NT2/D1 (cell line): ENCODE measurements at regions not wholly inside any gene's neighbourhood (a gene's known extent, or its start where the extent isn't known, plus 50 kb on each side); places are given as distances from the start of the nearest gene placed in this dataset.

Experiments used
- DNase-seq: peaks from one replicate; pipeline ENCODE4 v3.0.0-alpha.2; 2011; ENCODE audit warnings: low read depth, low spot score
- H3K27me3 ChIP-seq: 2 replicates; pipeline ENCODE4 v1.6.0; 2011; ENCODE audit warnings: mild to moderate bottlenecking; ENCODE audit not compliant: insufficient read length, insufficient read depth
- H3K36me3 ChIP-seq: 2 replicates; pipeline ENCODE4 v1.6.1; 2011; ENCODE audit warnings: mild to moderate bottlenecking, low read length, mixed read lengths; ENCODE audit not compliant: insufficient read depth, insufficient read length
- H3K4me1 ChIP-seq: 2 replicates; pipeline ENCODE4 v1.5.1; 2011; ENCODE audit not compliant: insufficient read depth, insufficient read length
- H3K4me3 ChIP-seq: 2 replicates; pipeline ENCODE4 v1.5.1; 2011; ENCODE audit warnings: low read depth; ENCODE audit not compliant: insufficient read length
- H3K9ac ChIP-seq: 2 replicates; pipeline ENCODE4 v1.6.0; 2011; ENCODE audit warnings: low read depth; ENCODE audit not compliant: insufficient read length
- H3K9me3 ChIP-seq: 2 replicates; pipeline ENCODE4 v1.5.1; 2011; ENCODE audit warnings: mild to moderate bottlenecking, low read length; ENCODE audit not compliant: insufficient read depth
- SUZ12 ChIP-seq: IDR thresholded peaks from 2 replicates; pipeline ENCODE4 v1.6.1; 2011; ENCODE audit not compliant: insufficient read length, insufficient read depth; ENCODE audit errors: extremely low read depth
- YY1 ChIP-seq: IDR thresholded peaks from 2 replicates; pipeline ENCODE4 v1.6.1; 2011; ENCODE audit not compliant: insufficient read length, insufficient read depth
- ZNF274 ChIP-seq: IDR thresholded peaks from 2 replicates; pipeline ENCODE4 v1.6.1; 2011; ENCODE audit warnings: mild to moderate bottlenecking, low read depth, low read length

DNA sequence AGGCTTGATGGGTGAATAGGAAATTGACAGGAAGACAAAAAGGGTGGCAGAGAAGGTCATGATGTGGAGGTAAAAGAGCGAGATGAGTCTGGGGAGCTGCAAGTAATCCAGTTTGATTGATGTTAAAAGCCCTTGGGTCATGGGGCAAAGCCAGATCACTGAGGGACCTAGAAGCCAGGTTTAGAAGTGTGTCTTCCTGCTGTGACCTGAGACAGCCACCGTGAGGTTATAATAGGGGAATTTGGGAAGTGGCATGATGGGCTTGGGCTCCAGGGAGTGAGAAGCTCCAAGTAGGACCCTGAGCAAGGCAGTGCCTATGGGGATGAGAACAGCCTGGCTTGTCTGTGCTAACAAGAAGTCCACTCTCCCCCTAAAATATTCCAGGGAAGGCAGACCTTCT lies 298.5 kb downstream of the RPLP1 start:
- Histone ChIP-seq H3K4me3 (no peak overlapping the region), H3K4me1 (peaks cover 10% of the 10 kb centered on the region), H3K27me3 (no peaks in the 10 kb centered on the region), H3K9me3 (peaks cover 25% of the 10 kb centered on the region), H3K9ac (no peak overlapping the region), H3K36me3 (no peaks in the 10 kb centered on the region)
- no peak for DNase-seq
- no peak for TF ChIP-seq ZNF274
- no peak for TF ChIP-seq YY1
- TF ChIP-seq SUZ12: no peak

DNA sequence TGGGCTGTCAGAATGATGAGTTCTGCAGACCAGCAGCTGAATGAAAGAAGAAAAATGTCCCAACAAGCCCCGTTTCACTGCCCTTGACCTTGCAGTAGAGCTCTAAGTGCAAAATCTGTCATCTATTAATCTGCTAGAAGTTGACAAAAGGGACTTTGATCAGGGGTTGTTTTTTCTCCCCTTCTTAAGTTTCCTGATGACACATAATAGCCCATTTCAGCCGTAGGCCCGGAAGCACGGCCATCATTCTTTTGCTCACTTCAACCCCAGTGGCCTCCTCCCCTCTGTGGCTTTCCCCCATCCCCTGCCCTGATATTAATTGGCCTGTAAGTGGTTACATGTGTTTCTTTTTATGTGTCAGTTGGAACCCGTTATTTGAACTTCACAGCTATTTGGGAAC lies 298.9 kb downstream of the RPLP1 start:
- no peaks in the 10 kb centered on the region for H3K27me3 ChIP-seq
- no peak for TF ChIP-seq SUZ12
- TF ChIP-seq YY1: no peak
- TF ChIP-seq ZNF274: no peak
- no peaks in the 10 kb centered on the region for H3K36me3 ChIP-seq
- peaks cover 10% of the 10 kb centered on the region for H3K4me1 ChIP-seq
- no peak for DNase-seq
- H3K9ac ChIP-seq: no peak overlapping the region
- peaks cover 25% of the 10 kb centered on the region for H3K9me3 ChIP-seq
- H3K4me3 ChIP-seq: no peak overlapping the region

DNA sequence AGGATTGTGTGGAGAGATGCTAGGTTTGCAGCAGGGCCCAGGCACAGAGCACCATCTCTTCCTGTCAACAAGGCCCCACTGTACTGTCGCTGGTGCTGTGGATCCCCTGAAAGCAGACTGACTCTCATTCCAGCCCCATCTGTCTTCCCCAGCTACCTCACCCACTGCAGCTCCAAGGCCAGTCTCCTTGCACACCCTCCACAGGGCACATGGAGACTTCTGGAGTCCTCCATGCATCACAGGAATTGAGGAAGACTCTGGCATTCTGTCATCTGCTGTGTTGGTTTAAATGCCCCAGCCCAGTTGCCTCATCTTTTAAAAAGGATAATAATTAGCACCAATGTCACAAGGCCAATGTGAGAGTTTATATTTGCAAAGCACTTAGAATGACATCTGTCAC lies 301.2 kb downstream of the RPLP1 start:
- Histone ChIP-seq H3K9ac (no peak overlapping the region), H3K4me3 (no peak overlapping the region), H3K9me3 (peaks cover 25% of the 10 kb centered on the region), H3K4me1 (no peaks in the 10 kb centered on the region), H3K27me3 (no peaks in the 10 kb centered on the region), H3K36me3 (no peaks in the 10 kb centered on the region)
- DNase-seq: no peak
- no peak for TF ChIP-seq ZNF274
- TF ChIP-seq SUZ12: no peak
- no peak for TF ChIP-seq YY1

DNA sequence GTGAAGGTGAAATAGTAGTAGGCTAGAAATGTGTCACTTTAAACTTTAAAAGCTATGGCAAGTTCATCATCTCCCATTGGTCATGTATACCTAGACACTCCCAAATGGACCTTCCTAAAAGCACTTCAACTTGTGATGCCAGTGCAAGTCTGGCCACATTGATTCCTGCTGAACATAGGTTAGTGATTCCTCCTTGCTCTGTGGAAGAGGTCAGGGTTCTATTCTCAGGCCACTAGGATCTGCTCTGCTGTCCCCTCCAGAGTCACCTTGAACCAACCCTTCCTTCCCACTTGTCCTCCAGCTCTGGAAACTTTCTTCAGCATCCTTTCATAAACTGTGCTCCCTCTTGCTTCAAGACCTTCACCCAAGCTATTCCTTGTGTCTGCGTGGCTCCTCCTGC lies 301.7 kb downstream of the RPLP1 start:
- no peaks in the 10 kb centered on the region for H3K36me3 ChIP-seq
- H3K9me3 ChIP-seq: peaks cover 25% of the 10 kb centered on the region
- H3K4me1 ChIP-seq: no peaks in the 10 kb centered on the region
- TF ChIP-seq YY1 (no peak), SUZ12 (no peak), ZNF274 (no peak)
- no peak overlapping the region for H3K4me3 ChIP-seq
- H3K27me3 ChIP-seq: no peaks in the 10 kb centered on the region
- no peak overlapping the region for H3K9ac ChIP-seq
- DNase-seq: no peak

DNA sequence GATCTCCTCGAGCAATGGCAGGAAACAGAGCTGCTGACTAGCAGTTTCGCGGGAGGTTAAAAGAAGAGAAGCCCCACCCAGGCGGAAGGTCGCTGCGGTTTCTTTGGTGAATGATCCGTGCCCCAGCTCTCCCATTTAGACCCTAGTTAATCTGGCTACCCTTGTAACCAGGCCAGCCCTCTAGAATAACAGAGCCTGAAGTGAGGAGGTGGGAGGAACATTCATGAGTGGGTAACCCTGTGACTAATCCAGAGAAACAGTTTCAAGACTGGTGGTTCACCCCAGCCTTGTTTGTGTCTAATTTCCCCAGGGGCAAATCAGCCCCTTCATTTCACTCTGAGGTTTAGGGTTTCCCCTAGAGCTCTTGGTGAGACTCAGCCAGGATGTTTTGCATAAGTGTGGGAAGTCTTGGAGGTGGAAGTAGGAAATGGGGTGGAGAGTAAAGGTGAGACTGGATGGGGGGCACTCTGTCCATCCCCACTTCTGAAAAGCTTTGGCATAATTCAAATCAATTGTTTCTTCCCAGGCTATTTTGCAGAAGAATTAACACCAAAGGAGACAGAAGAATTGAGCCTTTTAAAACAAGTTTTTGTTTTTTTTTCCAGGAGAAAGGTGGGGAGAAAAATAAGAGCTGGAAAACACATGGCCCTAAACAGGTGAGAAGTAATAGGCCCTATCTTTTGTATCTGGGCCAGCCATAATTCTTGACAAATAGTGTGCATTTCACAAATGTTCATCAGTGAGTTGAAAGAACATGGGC lies 303.1 kb downstream of the RPLP1 start:
- H3K4me1 ChIP-seq: no peaks in the 10 kb centered on the region
- no peak overlapping the region for H3K9ac ChIP-seq
- DNase-seq: no peak

DNA sequence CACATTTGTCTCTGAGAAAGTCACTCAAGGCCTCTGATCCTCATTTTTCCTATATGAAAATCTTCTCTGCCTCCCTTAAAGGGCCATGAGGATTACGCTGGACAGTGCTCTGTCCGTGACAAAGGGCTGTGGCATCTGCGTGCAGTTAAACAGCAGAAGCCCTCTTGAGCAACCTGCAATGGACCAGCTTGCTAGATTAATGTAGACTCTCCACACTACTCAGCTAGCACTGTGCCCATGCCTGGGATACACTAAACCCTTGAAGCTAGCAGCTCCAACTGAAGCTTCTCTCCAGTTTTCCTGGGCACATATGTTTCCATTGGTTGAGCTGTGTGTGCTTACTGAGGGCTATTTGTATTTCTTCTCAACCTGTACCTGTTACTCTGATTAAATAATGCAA lies 303.8 kb downstream of the RPLP1 start:
- TF ChIP-seq SUZ12 (no peak), ZNF274 (no peak), YY1 (no peak)
- H3K9me3 ChIP-seq: peaks cover 11% of the 10 kb centered on the region; the same call in 1 of the 2 replicates
- no peaks in the 10 kb centered on the region for H3K27me3 ChIP-seq
- no peaks in the 10 kb centered on the region for H3K36me3 ChIP-seq
- no peak overlapping the region for H3K9ac ChIP-seq
- H3K4me1 ChIP-seq: no peaks in the 10 kb centered on the region
- no peak for DNase-seq
- H3K4me3 ChIP-seq: no peak overlapping the region

More for the DNA sequence above, 303.1 kb downstream of the RPLP1 start:
- H3K4me3 ChIP-seq: no peak overlapping the region
- H3K9me3 ChIP-seq: peaks cover 14% of the 10 kb centered on the region; the same call in 1 of the 2 replicates
- H3K27me3 ChIP-seq: no peaks in the 10 kb centered on the region
- TF ChIP-seq SUZ12: no peak
- no peak for TF ChIP-seq ZNF274
- TF ChIP-seq YY1: no peak
- H3K36me3 ChIP-seq: no peaks in the 10 kb centered on the region

DNA sequence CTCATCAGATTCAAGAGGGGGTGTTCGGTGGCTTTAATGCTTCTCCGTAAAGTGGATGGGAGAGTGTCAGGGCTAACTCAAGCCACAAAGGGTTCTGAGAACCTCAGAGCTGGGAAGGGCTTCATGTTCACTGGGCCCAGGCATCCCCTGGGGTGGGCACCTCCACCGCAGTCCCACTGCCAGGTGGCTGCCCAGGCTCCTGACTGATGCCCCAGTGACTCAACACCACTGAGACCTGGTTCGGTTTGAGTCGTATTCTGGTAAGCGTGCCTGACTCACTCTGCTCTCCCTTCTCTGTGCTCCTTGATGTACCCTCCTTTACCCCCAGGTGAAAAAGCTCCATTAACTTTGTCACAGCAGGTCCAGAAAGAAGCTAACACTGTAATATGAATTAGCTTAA lies 304.6 kb downstream of the RPLP1 start:
- no peak for DNase-seq
- H3K4me3 ChIP-seq: no peak overlapping the region

More for the DNA sequence above, 304.6 kb downstream of the RPLP1 start:
- H3K4me1 ChIP-seq: no peaks in the 10 kb centered on the region
- peaks cover 11% of the 10 kb centered on the region; the same call in 1 of the 2 replicates for H3K9me3 ChIP-seq
- no peak for TF ChIP-seq ZNF274
- TF ChIP-seq SUZ12: no peak
- no peak for TF ChIP-seq YY1
- H3K9ac ChIP-seq: no peak overlapping the region
- H3K27me3 ChIP-seq: no peaks in the 10 kb centered on the region
- no peaks in the 10 kb centered on the region for H3K36me3 ChIP-seq
